MM.1S (cell line): ENCODE measurements at regions not wholly inside any gene's neighbourhood (a gene's known extent, or its start where the extent isn't known, plus 50 kb on each side); places are given as distances from the start of the nearest gene placed in this dataset.

Source experiments
- CTCF ChIP-seq: fragments of 300-600 bp; sonication (generic); IDR thresholded peaks from 2 replicates; pipeline ENCODE4 v1.5.1; 2016; ENCODE audit warnings: antibody characterized with exemption, low read length, mixed read lengths
- EZH2 ChIP-seq: fragments of 300-600 bp; sonication (generic); optimal IDR thresholded peaks from 2 replicates; pipeline ENCODE3; 2017; ENCODE audit warnings: low read depth, mild to moderate bottlenecking, antibody characterized with exemption, low read length, mixed read lengths

GRCh38 chr15:98385752-98386381 is 262.5 kb upstream of the IGF1R start:
- TF ChIP-seq CTCF (no peak), EZH2 (no peak)
